ENCODE measurements at regions not wholly inside any gene's neighbourhood (a gene's known extent, or its start where the extent isn't known, plus 50 kb on each side); places are given as distances from the start of the nearest gene placed in this dataset.

DNA sequence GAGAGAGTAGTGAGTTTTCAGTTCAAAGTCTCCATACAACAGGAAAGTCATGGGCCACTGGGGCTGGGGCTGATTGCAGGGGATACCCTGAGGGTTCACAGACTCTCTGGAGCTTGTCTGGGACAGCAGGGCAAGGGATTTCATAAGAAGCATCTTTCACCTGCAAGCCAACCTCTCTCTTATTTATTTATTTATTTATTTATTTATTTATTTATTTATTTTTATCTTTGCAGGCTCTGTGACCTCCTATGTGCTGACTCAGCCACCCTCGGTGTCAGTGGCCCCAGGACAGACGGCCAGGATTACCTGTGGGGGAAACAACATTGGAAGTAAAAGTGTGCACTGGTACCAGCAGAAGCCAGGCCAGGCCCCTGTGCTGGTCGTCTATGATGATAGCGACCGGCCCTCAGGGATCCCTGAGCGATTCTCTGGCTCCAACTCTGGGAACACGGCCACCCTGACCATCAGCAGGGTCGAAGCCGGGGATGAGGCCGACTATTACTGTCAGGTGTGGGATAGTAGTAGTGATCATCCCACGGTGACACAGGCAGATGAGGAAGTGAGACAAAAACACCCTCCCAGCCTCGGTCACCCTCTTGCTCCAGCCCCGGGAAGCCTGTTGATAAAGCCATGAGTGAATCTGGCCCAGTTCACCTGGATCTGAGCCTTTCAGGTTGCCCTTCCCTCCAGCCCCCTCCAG lies 68.4 kb downstream of the GGTLC2 start:
- Histone ChIP-seq H3K27ac (no peak overlapping the region), H3K4me3 (no peak overlapping the region), H3K36me3 (no peaks in the 10 kb centered on the region), H3K4me1 (no peaks in the 10 kb centered on the region), H3K27me3 (peaks cover 1% of the 10 kb centered on the region), H3K9me3 (no peaks in the 10 kb centered on the region)
- DNase-seq (ENCODE audit: low spot score in 2 of 2): no peak
- WGBS: 64% methylated on average over 8 of the region's 13 CpGs
- no peak for TF ChIP-seq POLR2AphosphoS5 (IDR thresholded peaks at IDR 0.05)
- TF ChIP-seq, protein P1, sequence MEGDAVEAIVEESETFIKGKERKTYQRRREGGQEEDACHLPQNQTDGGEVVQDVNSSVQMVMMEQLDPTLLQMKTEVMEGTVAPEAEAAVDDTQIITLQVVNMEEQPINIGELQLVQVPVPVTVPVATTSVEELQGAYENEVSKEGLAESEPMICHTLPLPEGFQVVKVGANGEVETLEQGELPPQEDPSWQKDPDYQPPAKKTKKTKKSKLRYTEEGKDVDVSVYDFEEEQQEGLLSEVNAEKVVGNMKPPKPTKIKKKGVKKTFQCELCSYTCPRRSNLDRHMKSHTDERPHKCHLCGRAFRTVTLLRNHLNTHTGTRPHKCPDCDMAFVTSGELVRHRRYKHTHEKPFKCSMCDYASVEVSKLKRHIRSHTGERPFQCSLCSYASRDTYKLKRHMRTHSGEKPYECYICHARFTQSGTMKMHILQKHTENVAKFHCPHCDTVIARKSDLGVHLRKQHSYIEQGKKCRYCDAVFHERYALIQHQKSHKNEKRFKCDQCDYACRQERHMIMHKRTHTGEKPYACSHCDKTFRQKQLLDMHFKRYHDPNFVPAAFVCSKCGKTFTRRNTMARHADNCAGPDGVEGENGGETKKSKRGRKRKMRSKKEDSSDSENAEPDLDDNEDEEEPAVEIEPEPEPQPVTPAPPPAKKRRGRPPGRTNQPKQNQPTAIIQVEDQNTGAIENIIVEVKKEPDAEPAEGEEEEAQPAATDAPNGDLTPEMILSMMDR (IDR thresholded peaks at IDR 0.05): no peak
- TF ChIP-seq POLR2A (IDR thresholded peaks at IDR 0.05): no peak
- TF ChIP-seq EP300 (IDR thresholded peaks at IDR 0.05): no peak

DNA sequence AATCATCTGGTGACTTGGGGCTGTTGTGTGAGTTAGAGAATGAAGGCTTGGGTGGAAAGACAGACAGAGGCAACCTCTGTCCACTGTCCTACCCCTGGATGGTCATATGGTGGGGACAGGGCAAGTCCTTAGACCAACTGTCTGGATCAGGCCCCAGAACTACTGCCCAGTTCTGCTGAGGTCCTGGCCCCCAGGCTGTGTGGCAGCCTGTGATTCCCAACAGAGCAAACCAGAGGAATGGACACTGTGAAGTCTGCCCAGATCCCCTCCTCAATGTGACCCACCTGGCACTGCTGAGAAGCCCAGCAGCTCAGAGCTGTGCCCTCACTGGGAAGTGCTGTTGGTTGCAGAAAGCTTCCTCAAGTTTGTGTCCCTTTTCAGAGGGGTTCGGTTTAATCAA lies 69.0 kb downstream of the GGTLC2 start:
- Histone ChIP-seq H3K4me3 (no peak overlapping the region), H3K4me1 (no peaks in the 10 kb centered on the region), H3K36me3 (no peaks in the 10 kb centered on the region), H3K27ac (no peak overlapping the region), H3K27me3 (peaks cover 3% of the 10 kb centered on the region), H3K9me3 (no peaks in the 10 kb centered on the region)
- WGBS: 100% methylated on average over 1 of the region's 1 CpG
- no peak for TF ChIP-seq POLR2AphosphoS5 (IDR thresholded peaks at IDR 0.05)
- no peak for TF ChIP-seq POLR2A (IDR thresholded peaks at IDR 0.05)
- no peak for TF ChIP-seq EP300 (IDR thresholded peaks at IDR 0.05)
- TF ChIP-seq, protein P1 (IDR thresholded peaks at IDR 0.05): no peak
- no peak for DNase-seq (ENCODE audit: low spot score in 2 of 2)

DNA sequence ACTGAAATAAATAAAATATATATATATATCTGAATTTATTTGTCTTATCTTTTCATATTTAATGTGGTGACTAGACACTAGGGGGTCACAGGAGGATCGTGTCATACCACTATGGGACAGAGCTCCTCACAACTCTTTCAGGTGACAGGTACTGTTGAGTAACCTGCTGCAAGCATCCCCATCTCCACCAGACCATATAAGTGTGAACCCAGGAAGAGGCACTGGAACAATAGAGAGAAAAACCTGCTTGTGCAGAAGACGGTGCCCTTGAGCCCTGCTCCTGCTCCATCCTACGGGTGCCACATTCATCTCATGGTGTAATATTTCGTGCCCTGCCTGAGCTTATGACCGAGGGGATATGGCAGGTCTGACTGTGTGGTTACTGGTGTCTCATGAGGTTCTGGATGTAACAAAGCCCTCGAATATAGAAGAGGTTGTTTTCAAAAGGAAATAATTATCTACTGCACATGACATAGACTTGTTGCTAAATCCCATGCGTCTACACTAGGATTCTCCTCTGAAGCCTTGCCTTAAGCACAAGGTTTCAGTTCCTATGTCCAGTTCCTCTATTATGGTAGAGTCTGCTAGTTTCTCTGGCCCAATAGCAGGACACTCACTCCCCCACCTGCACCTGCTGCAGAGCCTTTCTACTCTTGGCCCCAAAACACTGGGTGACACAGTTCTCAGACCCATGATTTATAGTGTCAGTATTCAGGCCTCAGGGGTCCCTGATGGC lies 70.4 kb downstream of the GGTLC2 start:
- H3K4me3 ChIP-seq: no peak overlapping the region
- no peaks in the 10 kb centered on the region for H3K4me1 ChIP-seq
- 80% methylated on average over 7 of the region's 7 CpGs for WGBS
- DNase-seq (ENCODE audit: low spot score in 2 of 2): no peak
- no peaks in the 10 kb centered on the region for H3K9me3 ChIP-seq
- H3K27me3 ChIP-seq: peaks cover 3% of the 10 kb centered on the region
- H3K36me3 ChIP-seq: no peaks in the 10 kb centered on the region
- no peak for TF ChIP-seq EP300 (IDR thresholded peaks at IDR 0.05)
- TF ChIP-seq POLR2AphosphoS5 (IDR thresholded peaks at IDR 0.05): no peak
- TF ChIP-seq POLR2A (IDR thresholded peaks at IDR 0.05): no peak
- TF ChIP-seq, protein P1 (IDR thresholded peaks at IDR 0.05): no peak
- H3K27ac ChIP-seq: no peak overlapping the region

DNA sequence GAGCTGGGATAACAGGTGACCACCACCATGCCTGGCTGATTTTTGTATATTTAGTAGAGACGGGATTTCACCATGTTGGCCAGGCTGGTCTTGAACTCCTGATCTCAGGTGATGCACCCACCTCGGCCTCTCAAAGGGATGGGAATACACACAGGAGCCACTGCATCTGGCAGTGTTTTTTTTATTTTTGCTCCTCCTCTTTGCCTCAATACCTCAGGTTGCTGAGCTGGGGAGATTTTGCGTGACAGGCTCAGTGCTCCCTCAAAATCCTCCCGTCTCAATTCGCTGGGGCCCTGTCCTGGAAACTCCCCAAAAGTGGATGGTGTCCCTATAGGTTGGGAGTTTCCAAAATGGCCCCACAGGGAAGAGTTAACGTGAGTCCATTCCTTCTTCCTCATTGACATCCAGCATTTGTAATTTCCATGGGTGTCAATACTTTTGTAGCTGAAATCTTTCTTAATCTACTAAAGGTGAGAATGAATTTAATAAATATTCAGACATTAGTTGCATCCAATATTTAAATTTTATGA lies 71.8 kb downstream of the GGTLC2 start:
- WGBS: 88% methylated on average over 6 of the region's 6 CpGs
- no peak overlapping the region for H3K4me3 ChIP-seq
- no peak for TF ChIP-seq POLR2A (IDR thresholded peaks at IDR 0.05)
- no peak for TF ChIP-seq POLR2AphosphoS5 (IDR thresholded peaks at IDR 0.05)
- TF ChIP-seq, protein P1 (IDR thresholded peaks at IDR 0.05): no peak
- no peak for TF ChIP-seq EP300 (IDR thresholded peaks at IDR 0.05)

DNA sequence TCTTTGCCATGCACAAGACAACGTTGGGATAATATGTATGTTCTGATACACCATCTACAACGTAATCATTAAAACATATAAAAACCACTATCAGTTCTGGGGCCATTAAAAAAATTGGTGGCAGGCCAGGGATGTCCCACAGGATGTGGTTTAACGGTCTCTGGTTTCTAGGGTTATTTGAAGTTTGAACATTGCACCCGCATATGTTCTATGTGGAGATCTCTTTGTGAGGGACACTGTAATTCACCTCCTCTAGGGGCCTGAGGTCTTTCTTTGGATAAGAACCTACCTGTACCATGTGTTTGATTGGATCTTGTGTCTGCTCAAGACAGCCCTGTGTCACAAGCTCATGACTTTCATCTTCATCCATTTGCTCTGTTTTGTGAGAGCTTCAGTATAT lies 73.2 kb downstream of the GGTLC2 start:
- Histone ChIP-seq H3K27me3 (peaks cover 8% of the 10 kb centered on the region), H3K4me3 (no peak overlapping the region), H3K4me1 (no peaks in the 10 kb centered on the region), H3K27ac (no peak overlapping the region), H3K36me3 (no peaks in the 10 kb centered on the region), H3K9me3 (no peaks in the 10 kb centered on the region)
- WGBS: 77% methylated on average over 4 of the region's 4 CpGs
- TF ChIP-seq EP300 (IDR thresholded peaks at IDR 0.05): no peak
- no peak for TF ChIP-seq POLR2AphosphoS5 (IDR thresholded peaks at IDR 0.05)
- TF ChIP-seq, protein P1 (IDR thresholded peaks at IDR 0.05): no peak
- no peak for DNase-seq (ENCODE audit: low spot score in 2 of 2)

More for the DNA sequence above, 71.8 kb downstream of the GGTLC2 start:
- no peak for DNase-seq (ENCODE audit: low spot score in 2 of 2)
- H3K9me3 ChIP-seq: no peaks in the 10 kb centered on the region
- no peaks in the 10 kb centered on the region for H3K36me3 ChIP-seq
- H3K27ac ChIP-seq: no peak overlapping the region
- H3K4me1 ChIP-seq: no peaks in the 10 kb centered on the region
- peaks cover 4% of the 10 kb centered on the region for H3K27me3 ChIP-seq
